ENCODE measurements at regions not wholly inside any gene's neighbourhood (a gene's known extent, or its start where the extent isn't known, plus 50 kb on each side); places are given as distances from the start of the nearest gene placed in this dataset.

- ChIA-PET POLR2A (ENCODE audit: partially characterized antibody) (no interaction called here), CTCF (ENCODE audit: partially characterized antibody) (interaction anchor here (0.6 to 0.7 kb wide), 2 partner anchors 215 to 1301 kb away, joined by 3 to 4 read pairs; no protein-coding TSS in a partner anchor)
- H3K36me3 ChIP-seq (ENCODE audit: control insufficient read depth in 2 of 4, insufficient read depth in 4 of 4, low read length in 3 of 4), result peaks cover 0 to 8% (median 0%) of the 10 kb centered on the region in 4 experiments; a peak in 1 of 8 replicates
- H4K8ac ChIP-seq (ENCODE audit: extremely low read depth, insufficient read depth, low read length), result no peak overlapping the region
- H3K4me1 ChIP-seq (replicated peaks in 1 of 4; ENCODE audit: control insufficient read depth in 3 of 4, insufficient read depth in 4 of 4, low read length in 3 of 4), result no peaks in the 10 kb centered on the region
- no peaks in the 10 kb centered on the region for H3K79me1 ChIP-seq (ENCODE audit: low read depth, low read length)
- WGBS, 2 experiments (ENCODE audit: extremely low coverage in 1 of 2, insufficient coverage in 1 of 2, insufficient read length in 1 of 2, insufficient replicate concordance in 2 of 2, low coverage in 1 of 2, low lambda C conversion rate in 2 of 2, missing lambda C conversion rate in 1 of 2), result 87% methylated on average over 2 of the region's 2 CpGs; no CpG with 5 or more reads in 1 of the 2 experiments
- no peak overlapping the region for H2AFZ ChIP-seq (ENCODE audit: low read length)
- H3K27ac ChIP-seq (ENCODE audit: low read depth, low read length), result no peak overlapping the region
- H3K79me2 ChIP-seq (ENCODE audit: control insufficient read depth in 1 of 2, insufficient read depth in 2 of 2, low read length in 2 of 2), result no peaks in the 10 kb centered on the region
- H4K91ac ChIP-seq (replicated peaks; ENCODE audit: insufficient read length, low read length), result no peak overlapping the region
- H4K5ac ChIP-seq (ENCODE audit: insufficient read length, low read depth, low read length), result no peak overlapping the region
- no peak overlapping the region for H3K14ac ChIP-seq (ENCODE audit: insufficient read length)
- DNase-seq (ENCODE audit: low read depth in 1 of 2, low spot score in 2 of 2) (no peak), FAIRE-seq (no peak)
- H2BK5ac ChIP-seq (ENCODE audit: low read depth, low read length), result no peak overlapping the region
- no peaks in the 10 kb centered on the region for H4K20me1 ChIP-seq (replicated peaks in 1 of 2; ENCODE audit: control insufficient read depth in 1 of 2, insufficient read depth in 2 of 2, low read length in 2 of 2)
- no peak overlapping the region for H2BK12ac ChIP-seq (ENCODE audit: low read depth, low read length)
- H2AK5ac ChIP-seq (ENCODE audit: low read depth, low read length), result no peak overlapping the region
- no peak overlapping the region for H3K4me3 ChIP-seq (ENCODE audit: extremely low read depth in 1 of 4, insufficient read depth in 2 of 4, low read depth in 3 of 4, low read length in 4 of 4)
- H3K18ac ChIP-seq (ENCODE audit: extremely low read depth, low read length), result no peak overlapping the region
- H3K9ac ChIP-seq (replicated peaks in 1 of 4; ENCODE audit: extremely low read depth in 1 of 4, low read depth in 3 of 4, low read length in 3 of 4), result no peak overlapping the region
- H3K56ac ChIP-seq (replicated peaks; ENCODE audit: insufficient read length, low read depth, low read length), result no peak overlapping the region
- no peak overlapping the region for H3K4me2 ChIP-seq (ENCODE audit: insufficient read depth in 1 of 2, low read depth in 2 of 2, low read length in 2 of 2)
- H3K4ac ChIP-seq (replicated peaks; ENCODE audit: insufficient read length, low read depth, low read length), result no peak overlapping the region
- H3K23ac ChIP-seq (ENCODE audit: insufficient read length), result no peak overlapping the region
- H2BK20ac ChIP-seq (ENCODE audit: low read length), result no peak overlapping the region
- H3K23me2 ChIP-seq (ENCODE audit: low read depth, low read length), result no peaks in the 10 kb centered on the region
- no peaks in the 10 kb centered on the region for H3K27me3 ChIP-seq (replicated peaks in 1 of 4; ENCODE audit: control insufficient read depth in 3 of 4, extremely low read depth in 1 of 4, insufficient read depth in 3 of 4, low read length in 3 of 4)
- no peak overlapping the region for H2BK120ac ChIP-seq (replicated peaks; ENCODE audit: low read depth, low read length)
- H2BK15ac ChIP-seq (ENCODE audit: low read length), result no peak overlapping the region
- no peak for TF ChIP-seq CBX5 (IDR thresholded peaks at IDR 0.05; ENCODE audit: low read depth, low read length)
- TF ChIP-seq SIX5 (IDR thresholded peaks at IDR 0.05; ENCODE audit: low read depth, low read length), result no peak
- TF ChIP-seq EZH2 (IDR thresholded peaks at IDR 0.05; ENCODE audit: low read depth, low read length, severe bottlenecking), result no peak
- TF ChIP-seq TAF7 (optimal IDR thresholded peaks at IDR 0.05; ENCODE audit: borderline replicate concordance, low read depth, low read length), result no peak
- no peak for TF ChIP-seq TCF12 (IDR thresholded peaks at IDR 0.05; ENCODE audit: low read depth, low read length)
- no peak for TF ChIP-seq RNF2 (IDR thresholded peaks at IDR 0.05; ENCODE audit: borderline replicate concordance, low read depth, low read length, missing control alignments, poor library complexity, severe bottlenecking)
- TF ChIP-seq ATF3 (IDR thresholded peaks at IDR 0.05; ENCODE audit: insufficient read depth, low read depth, low read length), result no peak
- no peak for TF ChIP-seq NANOG (IDR thresholded peaks at IDR 0.05; ENCODE audit: insufficient read depth, low read depth, low read length, poor library complexity, severe bottlenecking)
- TF ChIP-seq GTF2F1 (IDR thresholded peaks at IDR 0.05; ENCODE audit: borderline replicate concordance, low read depth, low read length), result no peak
- TF ChIP-seq JUND (IDR thresholded peaks at IDR 0.05; ENCODE audit: low read length), result no peak
- TF ChIP-seq SRF (IDR thresholded peaks at IDR 0.05; ENCODE audit: low read depth, low read length), result no peak
- no peak for TF ChIP-seq SIN3A (conservative IDR thresholded peaks at IDR 0.05 in 1 of 2, IDR thresholded peaks at IDR 0.05 in 1 of 2; ENCODE audit: low read depth in 1 of 2, low read length in 2 of 2)
- peaks cover 0 to 20% of the 10 kb centered on the region in 2 experiments; a peak in 2 of 4 replicates for H3K9me3 ChIP-seq (ENCODE audit: insufficient read depth in 2 of 2, low read depth in 1 of 2, low read length in 1 of 2)
These were observed 139.3 kb upstream of the PALMD start for GRCh38 chr1:99506631-99507030.
